H9 (cell line): ENCODE measurements at regions not wholly inside any gene's neighbourhood (a gene's known extent, or its start where the extent isn't known, plus 50 kb on each side); places are given as distances from the start of the nearest gene placed in this dataset.

ENCODE experiments used
- DNase-seq: peaks from one replicate; pipeline ENCODE4 v3.0.0-alpha.2; 2017
- H2AFZ ChIP-seq: one replicate; pipeline ENCODE4 v1.6.1; 2013; ENCODE audit warnings: mild to moderate bottlenecking, low read length, control low read depth, moderate library complexity
- H2AK5ac ChIP-seq: 2 replicates; pipeline ENCODE4 v1.6.1; 2013; ENCODE audit warnings: low read length, control low read depth, mixed read lengths; ENCODE audit not compliant: insufficient read length
- H2BK120ac ChIP-seq: one replicate; pipeline ENCODE4 v1.6.1; 2013; ENCODE audit warnings: low read depth, mild to moderate bottlenecking, low read length, control low read depth, inconsistent platforms; ENCODE audit not compliant: poor library complexity, severe bottlenecking
- H2BK12ac ChIP-seq: 2 replicates; pipeline ENCODE4 v1.6.1; 2013; ENCODE audit warnings: low read length, control low read depth, mixed read lengths, low read depth; ENCODE audit not compliant: insufficient read length
- H2BK15ac ChIP-seq: 2 replicates; pipeline ENCODE4 v1.6.1; 2013; ENCODE audit warnings: low read depth, low read length, control low read depth
- H2BK20ac ChIP-seq: one replicate; pipeline ENCODE4 v1.6.1; 2013; ENCODE audit warnings: low read depth, mild to moderate bottlenecking, low read length, control low read depth, inconsistent platforms; ENCODE audit not compliant: poor library complexity, severe bottlenecking
- H2BK5ac ChIP-seq: 2 replicates; pipeline ENCODE4 v1.6.1; 2013; ENCODE audit warnings: low read length, control low read depth, mixed read lengths; ENCODE audit not compliant: insufficient read length
- H3K14ac ChIP-seq: 2 replicates; pipeline ENCODE4 v1.6.1; 2013; ENCODE audit warnings: low read length, control low read depth; ENCODE audit not compliant: insufficient read depth
- H3K18ac ChIP-seq: 2 replicates; pipeline ENCODE4 v1.6.1; 2013; ENCODE audit warnings: low read depth, mild to moderate bottlenecking, mixed read lengths, low read length, control low read depth; ENCODE audit not compliant: insufficient read length
- H3K23ac ChIP-seq: 2 replicates; pipeline ENCODE4 v1.6.1; 2013; ENCODE audit warnings: low read length, control low read depth, mixed read lengths, low read depth; ENCODE audit not compliant: insufficient read length
- H3K23me2 ChIP-seq: 2 replicates; pipeline ENCODE4 v1.6.1; 2013; ENCODE audit warnings: low read depth, mild to moderate bottlenecking, mixed read lengths, low read length, control low read depth; ENCODE audit not compliant: insufficient read length, poor library complexity, severe bottlenecking
- H3K27ac ChIP-seq: 2 replicates; pipeline ENCODE4 v1.5.1; 2013; ENCODE audit warnings: low read length, control low read depth, mixed read lengths, low read depth; ENCODE audit not compliant: insufficient read length
- H3K27me3 ChIP-seq: 2 replicates; pipeline ENCODE4 v1.6.1; 2013; ENCODE audit warnings: low read length, control low read depth, inconsistent platforms; ENCODE audit not compliant: insufficient read depth
- H3K4ac ChIP-seq: 2 replicates; pipeline ENCODE4 v1.6.1; 2013; ENCODE audit warnings: low read depth, mild to moderate bottlenecking, control low read depth, inconsistent platforms, low read length, moderate library complexity
- H3K4me1 ChIP-seq: 2 replicates; pipeline ENCODE4 v1.6.1; 2013; ENCODE audit warnings: low read length, control low read depth, inconsistent platforms; ENCODE audit not compliant: insufficient read depth
- H3K4me2 ChIP-seq: 2 replicates; pipeline ENCODE4 v1.6.1; 2013; ENCODE audit warnings: low read length, control low read depth, mixed read lengths; ENCODE audit not compliant: insufficient read length, insufficient read depth
- H3K56ac ChIP-seq: 2 replicates; pipeline ENCODE4 v1.6.1; 2013; ENCODE audit warnings: low read depth, mild to moderate bottlenecking, mixed read lengths, low read length, control low read depth; ENCODE audit not compliant: insufficient read length
- H3K79me1 ChIP-seq: 2 replicates; pipeline ENCODE4 v1.6.1; 2013; ENCODE audit warnings: low read depth, mild to moderate bottlenecking, moderate library complexity, low read length, control low read depth, inconsistent platforms; ENCODE audit not compliant: insufficient read depth, poor library complexity, severe bottlenecking
- H3K79me2 ChIP-seq: 2 replicates; pipeline ENCODE4 v1.6.1; 2013; ENCODE audit warnings: low read length, control low read depth, inconsistent platforms; ENCODE audit not compliant: insufficient read depth
- H3K9ac ChIP-seq: 2 replicates; pipeline ENCODE4 v1.6.1; 2013; ENCODE audit warnings: low read length, control low read depth, mixed read lengths; ENCODE audit not compliant: insufficient read length; ENCODE audit errors: extremely low read depth
- H3K9me3 ChIP-seq: one replicate; pipeline ENCODE4 v1.6.1; 2013; ENCODE audit warnings: low read depth, low read length, inconsistent platforms; ENCODE audit not compliant: control insufficient read depth
- H3T11ph ChIP-seq: one replicate; pipeline ENCODE4 v1.6.1; 2013; ENCODE audit warnings: mild to moderate bottlenecking, low read length, control low read depth, inconsistent platforms
- H4K20me1 ChIP-seq: one replicate; pipeline ENCODE4 v1.6.1; 2013; ENCODE audit not compliant: control insufficient read depth, insufficient read length, insufficient read depth
- H4K5ac ChIP-seq: 2 replicates; pipeline ENCODE4 v1.6.1; 2013; ENCODE audit warnings: low read depth, mild to moderate bottlenecking, mixed read lengths, low read length, control low read depth; ENCODE audit not compliant: insufficient read length
- H4K8ac ChIP-seq: replicated peaks from 2 replicates; pipeline ENCODE4 v1.6.1; 2013; ENCODE audit warnings: low read length, control low read depth, mixed read lengths, low read depth; ENCODE audit not compliant: insufficient read length
- H4K91ac ChIP-seq: 2 replicates; pipeline ENCODE4 v1.6.1; 2013; ENCODE audit warnings: low read depth, mild to moderate bottlenecking, moderate library complexity, mixed read lengths, low read length, control low read depth; ENCODE audit not compliant: insufficient read length
- H3K27ac Mint-ChIP-seq, 3 experiments: 2 replicates in 2 of 3; 3 replicates in 1 of 3; pipeline ENCODE4 v1.8.0; 2020 to 2021; ENCODE audit warnings: mixed read lengths in 3 of 3, mild to moderate bottlenecking in 1 of 3, moderate library complexity in 1 of 3
- H3K27me3 Mint-ChIP-seq: 2 replicates; pipeline ENCODE4 v1.8.0; 2021; ENCODE audit warnings: low read depth, mild to moderate bottlenecking, moderate library complexity, mixed read lengths
- H3K36me3 Mint-ChIP-seq, 3 experiments: 2 replicates in 2 of 3; 3 replicates in 1 of 3; pipeline ENCODE4 v1.8.0; 2020 to 2021; ENCODE audit warnings: low read depth in 3 of 3, mixed read lengths in 3 of 3; ENCODE audit not compliant: insufficient read depth in 1 of 3
- H3K4me1 Mint-ChIP-seq, 2 experiments: 2 replicates each; pipeline ENCODE4 v1.8.0; 2020; ENCODE audit warnings: mixed read lengths in 2 of 2
- H3K4me3 Mint-ChIP-seq, 2 experiments: 2 replicates in 1 of 2; 3 replicates in 1 of 2; pipeline ENCODE4 v1.8.0; 2020 to 2021; ENCODE audit warnings: mild to moderate bottlenecking in 2 of 2, mixed read lengths in 2 of 2, moderate library complexity in 1 of 2
- H3K9me3 Mint-ChIP-seq, 2 experiments: 2 replicates in 1 of 2; 3 replicates in 1 of 2; pipeline ENCODE4 v1.8.0; 2020; ENCODE audit warnings: mild to moderate bottlenecking in 2 of 2, mixed read lengths in 2 of 2, moderate library complexity in 1 of 2
- WGBS: extraction: QIAGEN DNeasy Blood & Tissue Kit; methylation state at CpG from one replicate; pipeline ENCODE4 v1.1.7; 2013; ENCODE audit warnings: missing lambda C conversion rate, low lambda C conversion rate, mixed read lengths; ENCODE audit not compliant: insufficient read length; ENCODE audit errors: extremely low coverage; 5-methylcytosine and 5-hydroxymethylcytosine counted together
- TF ChIP-seq, protein P1 (sequence below): fragments of 200-600 bp; sonication (generic); conservative IDR thresholded peaks from 3 replicates; pipeline ENCODE4 v1.8.0; 2021; ENCODE audit warnings: antibody characterized with exemption, mild to moderate bottlenecking

GRCh38 chr21:24899138-24899537 is 708.1 kb downstream of the MRPL39 start:
- no peaks in the 10 kb centered on the region for H3K27me3 Mint-ChIP-seq
- Histone ChIP-seq H4K20me1 (no peaks in the 10 kb centered on the region), H2BK5ac (no peak overlapping the region), H4K8ac (no peak overlapping the region), H2BK120ac (no peak overlapping the region), H3K23me2 (no peaks in the 10 kb centered on the region), H3K14ac (no peak overlapping the region), H3K18ac (no peak overlapping the region), H2AK5ac (no peak overlapping the region), H2BK15ac (no peak overlapping the region), H3K56ac (no peak overlapping the region), H3K79me1 (no peaks in the 10 kb centered on the region), H3K9ac (no peak overlapping the region), H3K4ac (no peak overlapping the region), H3K4me1 (no peaks in the 10 kb centered on the region; the same call in 1 of the 2 replicates), H2BK20ac (no peak overlapping the region), H3K9me3 (no peaks in the 10 kb centered on the region), H3K79me2 (no peaks in the 10 kb centered on the region), H3K27me3 (no peaks in the 10 kb centered on the region), H2AFZ (no peak overlapping the region), H4K91ac (no peak overlapping the region), H4K5ac (no peak overlapping the region), H3K23ac (no peak overlapping the region), H3T11ph (no peak overlapping the region), H3K4me2 (no peak overlapping the region), H3K27ac (no peak overlapping the region), H2BK12ac (no peak overlapping the region)
- H3K27ac Mint-ChIP-seq, result no peak overlapping the region
- H3K4me3 Mint-ChIP-seq, result no peak overlapping the region
- no peak for DNase-seq
- peaks cover 9% of the 10 kb centered on the region in 2 experiments; a peak in 3 of 4 replicates for H3K4me1 Mint-ChIP-seq
- WGBS, result no CpG with 5 or more reads among the region's 2 CpGs
- H3K36me3 Mint-ChIP-seq, result no peaks in the 10 kb centered on the region; a peak in 1 of 7 replicates
- TF ChIP-seq, protein P1, sequence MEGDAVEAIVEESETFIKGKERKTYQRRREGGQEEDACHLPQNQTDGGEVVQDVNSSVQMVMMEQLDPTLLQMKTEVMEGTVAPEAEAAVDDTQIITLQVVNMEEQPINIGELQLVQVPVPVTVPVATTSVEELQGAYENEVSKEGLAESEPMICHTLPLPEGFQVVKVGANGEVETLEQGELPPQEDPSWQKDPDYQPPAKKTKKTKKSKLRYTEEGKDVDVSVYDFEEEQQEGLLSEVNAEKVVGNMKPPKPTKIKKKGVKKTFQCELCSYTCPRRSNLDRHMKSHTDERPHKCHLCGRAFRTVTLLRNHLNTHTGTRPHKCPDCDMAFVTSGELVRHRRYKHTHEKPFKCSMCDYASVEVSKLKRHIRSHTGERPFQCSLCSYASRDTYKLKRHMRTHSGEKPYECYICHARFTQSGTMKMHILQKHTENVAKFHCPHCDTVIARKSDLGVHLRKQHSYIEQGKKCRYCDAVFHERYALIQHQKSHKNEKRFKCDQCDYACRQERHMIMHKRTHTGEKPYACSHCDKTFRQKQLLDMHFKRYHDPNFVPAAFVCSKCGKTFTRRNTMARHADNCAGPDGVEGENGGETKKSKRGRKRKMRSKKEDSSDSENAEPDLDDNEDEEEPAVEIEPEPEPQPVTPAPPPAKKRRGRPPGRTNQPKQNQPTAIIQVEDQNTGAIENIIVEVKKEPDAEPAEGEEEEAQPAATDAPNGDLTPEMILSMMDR, result no peak
- H3K9me3 Mint-ChIP-seq, result peaks cover 20 to 48% of the 10 kb centered on the region in 2 experiments
